Fibroblast of lung (primary cell): ENCODE measurements at regions not wholly inside any gene's neighbourhood (a gene's known extent, or its start where the extent isn't known, plus 50 kb on each side); places are given as distances from the start of the nearest gene placed in this dataset.

ENCODE experiments used
- CTCF ChIP-seq, 2 donors: IDR thresholded peaks in 1 of 2; conservative IDR thresholded peaks in 1 of 2; 1 replicate in 1 of 2; 2 replicates in 1 of 2; pipeline ENCODE4 v1.5.1; 2011 to 2012; ENCODE audit warnings: low read length in 2 of 2, control low read depth in 1 of 2, inconsistent platforms in 1 of 2, low read depth in 1 of 2, mild to moderate bottlenecking in 1 of 2
- EZH2 ChIP-seq: IDR thresholded peaks from 2 replicates; pipeline ENCODE4 v1.5.1; 2012; ENCODE audit warnings: low read length, control low read depth, mild to moderate bottlenecking; ENCODE audit errors: missing control alignments

- TF ChIP-seq CTCF (conservative IDR thresholded peaks at IDR 0.05 in 1 of 2, IDR thresholded peaks at IDR 0.05 in 1 of 2; ENCODE audit: low read depth in 1 of 2, low read length in 2 of 2) (no peak), EZH2 (no peak)
Observed at GRCh38 chr6:140155451-140156126, 781.1 kb upstream of the CITED2 start.
